ENCODE measurements at regions not wholly inside any gene's neighbourhood (a gene's known extent, or its start where the extent isn't known, plus 50 kb on each side); places are given as distances from the start of the nearest gene placed in this dataset.
A peak's percentile ranks its signal among the peaks of the same experiment; 100 is the strongest.

GRCh38 chr22:49522582-49523373, 304.9 kb downstream of the BRD1 start:
- Histone ChIP-seq H3K27me3 (peaks cover 0 to 41% of the 10 kb centered on the region in 2 donors), H3K4me3 (no peak overlapping the region), H3K27ac (no peak overlapping the region), H3K4me1 (no peaks in the 10 kb centered on the region), H3K36me3 (no peaks in the 10 kb centered on the region), H3K9me3 (no peaks in the 10 kb centered on the region)
- no peak for TF ChIP-seq CTCF (IDR thresholded peaks at IDR 0.05)
- intact Hi-C loops (cut with DNase I): no loop called here
- ATAC-seq: no peak
- no peak for DNase-seq

GRCh38 chr22:49521787-49522224, 305.9 kb downstream of the BRD1 start:
- peaks cover 0 to 42% of the 10 kb centered on the region in 2 donors for H3K27me3 ChIP-seq
- no peaks in the 10 kb centered on the region for H3K4me1 ChIP-seq
- intact Hi-C loops (cut with DNase I): no loop called here
- no peaks in the 10 kb centered on the region for H3K9me3 ChIP-seq
- H3K27ac ChIP-seq: no peak overlapping the region
- H3K36me3 ChIP-seq: no peaks in the 10 kb centered on the region
- DNase-seq: no peak
- ATAC-seq: no peak
- no peak for TF ChIP-seq CTCF (IDR thresholded peaks at IDR 0.05)
- no peak overlapping the region for H3K4me3 ChIP-seq

GRCh38 chr22:49519117-49519737, 308.4 kb downstream of the BRD1 start:
- Histone ChIP-seq H3K9me3 (no peaks in the 10 kb centered on the region), H3K36me3 (no peaks in the 10 kb centered on the region), H3K27ac (no peak overlapping the region), H3K4me1 (no peaks in the 10 kb centered on the region), H3K4me3 (no peak overlapping the region), H3K27me3 (peaks cover 0 to 30% of the 10 kb centered on the region in 2 donors)
- DNase-seq: peak in 1 of 4 donors; percentile 27
- no peak for TF ChIP-seq CTCF (IDR thresholded peaks at IDR 0.05)
- intact Hi-C loops (cut with DNase I): no loop called here
- ATAC-seq: no peak

- ATAC-seq: no peak
- H3K27me3 ChIP-seq: peaks cover 0 to 26% of the 10 kb centered on the region in 2 donors
- no peak overlapping the region for H3K27ac ChIP-seq
- H3K9me3 ChIP-seq: no peaks in the 10 kb centered on the region
- no peak overlapping the region for H3K4me3 ChIP-seq
- H3K36me3 ChIP-seq: no peaks in the 10 kb centered on the region
- intact Hi-C loops (cut with DNase I): no loop called here
- no peak for TF ChIP-seq CTCF (IDR thresholded peaks at IDR 0.05)
- no peak for DNase-seq
- no peaks in the 10 kb centered on the region for H3K4me1 ChIP-seq
These were observed 309.2 kb downstream of the BRD1 start for GRCh38 chr22:49518436-49518970.

GRCh38 chr22:49517667-49518185, 309.9 kb downstream of the BRD1 start:
- Histone ChIP-seq H3K4me3 (no peak overlapping the region), H3K27me3 (peaks cover 0 to 20% of the 10 kb centered on the region in 2 donors), H3K27ac (no peak overlapping the region), H3K36me3 (no peaks in the 10 kb centered on the region), H3K4me1 (no peaks in the 10 kb centered on the region), H3K9me3 (no peaks in the 10 kb centered on the region)
- intact Hi-C loops (cut with DNase I): no loop called here
- DNase-seq (no peak), ATAC-seq (no peak)
- TF ChIP-seq CTCF (IDR thresholded peaks at IDR 0.05): no peak

All from left lung (tissue), 4 donors.